Duodenal mucosa (tissue), 2 donors: ENCODE measurements at regions not wholly inside any gene's neighbourhood (a gene's known extent, or its start where the extent isn't known, plus 50 kb on each side); places are given as distances from the start of the nearest gene placed in this dataset.
"Not testable (repeated sequence)": the region's sequence is repeated elsewhere in the genome, so short reads cannot be mapped to it uniquely, and the experiment has no call there.

Experiments used
- H3K27ac ChIP-seq: one replicate; pipeline ENCODE4 v1.7.0; 2013; ENCODE audit warnings: low read depth, low read length
- H3K27me3 ChIP-seq, 2 donors: one replicate each; pipeline ENCODE4 v1.7.0; 2013; ENCODE audit warnings: low read length in 2 of 2, control low read depth in 1 of 2; ENCODE audit not compliant: insufficient read depth in 2 of 2, control insufficient read depth in 1 of 2
- H3K36me3 ChIP-seq, 2 donors: one replicate each; pipeline ENCODE4 v1.7.0; 2013; ENCODE audit warnings: low read length in 2 of 2, control low read depth in 1 of 2; ENCODE audit not compliant: insufficient read depth in 2 of 2, control insufficient read depth in 1 of 2
- H3K4me1 ChIP-seq, 2 donors: one replicate each; pipeline ENCODE4 v1.7.0; 2013; ENCODE audit warnings: low read length in 2 of 2, control low read depth in 1 of 2; ENCODE audit not compliant: insufficient read depth in 2 of 2, control insufficient read depth in 1 of 2
- H3K4me3 ChIP-seq, 2 donors: one replicate each; pipeline ENCODE4 v1.7.0; 2013; ENCODE audit warnings: low read length in 2 of 2, low read depth in 1 of 2
- H3K9ac ChIP-seq, 2 donors: one replicate each; pipeline ENCODE4 v1.7.0; 2013; ENCODE audit warnings: low read length in 2 of 2, low read depth in 1 of 2
- H3K9me3 ChIP-seq, 2 donors: one replicate each; pipeline ENCODE4 v1.7.0; 2013; ENCODE audit warnings: low read length in 2 of 2, control low read depth in 1 of 2; ENCODE audit not compliant: control insufficient read depth in 1 of 2

DNA sequence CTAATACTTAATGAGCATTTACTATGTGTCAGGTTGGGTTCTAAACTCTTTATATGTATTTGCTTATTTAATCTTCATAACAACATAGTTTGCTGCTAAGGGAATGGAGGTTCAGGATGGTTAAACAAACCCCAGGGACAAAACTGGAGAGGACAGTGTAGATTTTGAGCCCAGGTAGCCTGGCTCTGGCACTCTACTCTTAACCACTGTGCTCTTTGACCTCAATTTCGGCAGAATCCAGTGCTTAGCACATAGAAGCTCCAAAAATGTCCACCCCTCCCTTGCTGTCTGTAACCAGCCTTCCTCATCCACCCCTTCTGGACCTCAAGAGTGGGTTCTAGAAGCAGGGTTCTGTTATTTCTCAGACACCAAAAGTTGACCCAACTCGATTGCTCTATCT, 88.0 kb upstream of the SYT13 start:
- Histone ChIP-seq H3K27ac (no peak overlapping the region), H3K36me3 (no peaks in the 10 kb centered on the region), H3K4me1 (peaks cover 0 to 4% of the 10 kb centered on the region in 2 donors), H3K4me3 (no peak overlapping the region), H3K27me3 (peaks cover 5 to 25% of the 10 kb centered on the region in 2 donors), H3K9ac (no peak overlapping the region), H3K9me3 (no peaks in the 10 kb centered on the region)

DNA sequence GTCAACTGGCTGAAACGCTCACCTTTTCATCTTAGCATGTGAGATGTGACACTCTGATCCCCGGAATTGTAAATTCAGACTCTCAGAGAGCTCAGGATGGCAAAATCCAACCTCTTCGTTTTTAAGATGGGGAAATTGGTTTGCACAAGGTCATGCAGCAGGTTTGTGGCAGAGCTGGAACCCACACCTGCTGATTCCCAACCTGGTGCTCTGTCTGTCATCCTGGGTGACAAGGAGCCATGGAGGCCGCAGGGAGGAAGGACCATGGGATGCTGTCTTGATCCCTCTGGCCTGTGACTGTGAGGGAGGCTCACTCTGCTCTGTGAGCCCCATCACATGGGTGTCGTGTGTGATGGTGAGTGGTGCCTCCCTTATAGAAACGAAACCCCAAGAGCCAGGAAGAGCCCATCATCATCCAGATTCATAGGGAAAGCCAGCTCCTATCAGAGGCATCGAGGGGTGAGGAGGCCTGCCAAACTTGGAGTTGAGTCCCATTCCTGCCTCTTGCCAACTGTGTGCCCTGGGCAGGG, 87.4 kb upstream of the SYT13 start:
- Histone ChIP-seq H3K4me1 (peaks cover 0 to 4% of the 10 kb centered on the region in 2 donors), H3K27me3 (peaks cover 8 to 25% of the 10 kb centered on the region in 2 donors), H3K9ac (no peak overlapping the region), H3K27ac (no peak overlapping the region), H3K4me3 (no peak overlapping the region), H3K36me3 (no peaks in the 10 kb centered on the region), H3K9me3 (no peaks in the 10 kb centered on the region)

DNA sequence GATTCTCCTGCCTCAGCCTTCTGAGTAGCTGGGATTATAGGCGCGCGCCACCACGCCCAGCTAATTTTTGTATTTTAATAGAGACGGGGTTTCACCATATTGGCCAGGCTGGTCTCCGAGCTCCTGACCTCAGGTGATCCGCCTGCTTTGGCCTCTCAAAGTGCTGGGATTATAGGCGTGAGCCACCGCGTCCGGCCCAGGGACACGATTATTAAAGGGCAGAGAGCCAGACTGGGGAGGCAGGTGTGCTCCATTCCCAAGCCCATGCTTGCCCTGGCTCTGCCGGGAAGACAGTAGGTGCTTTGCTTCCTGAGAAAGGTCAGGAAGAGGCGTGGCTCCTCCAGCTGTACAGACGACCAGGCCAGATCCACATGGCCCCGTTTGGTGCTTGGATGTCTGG, 86.3 kb upstream of the SYT13 start:
- not testable (repeated sequence) for H3K4me3 ChIP-seq, H3K9ac ChIP-seq, H3K4me1 ChIP-seq, H3K9me3 ChIP-seq, H3K36me3 ChIP-seq, H3K27ac ChIP-seq
- peaks cover 8 to 25% of the 10 kb centered on the region in 2 donors for H3K27me3 ChIP-seq

DNA sequence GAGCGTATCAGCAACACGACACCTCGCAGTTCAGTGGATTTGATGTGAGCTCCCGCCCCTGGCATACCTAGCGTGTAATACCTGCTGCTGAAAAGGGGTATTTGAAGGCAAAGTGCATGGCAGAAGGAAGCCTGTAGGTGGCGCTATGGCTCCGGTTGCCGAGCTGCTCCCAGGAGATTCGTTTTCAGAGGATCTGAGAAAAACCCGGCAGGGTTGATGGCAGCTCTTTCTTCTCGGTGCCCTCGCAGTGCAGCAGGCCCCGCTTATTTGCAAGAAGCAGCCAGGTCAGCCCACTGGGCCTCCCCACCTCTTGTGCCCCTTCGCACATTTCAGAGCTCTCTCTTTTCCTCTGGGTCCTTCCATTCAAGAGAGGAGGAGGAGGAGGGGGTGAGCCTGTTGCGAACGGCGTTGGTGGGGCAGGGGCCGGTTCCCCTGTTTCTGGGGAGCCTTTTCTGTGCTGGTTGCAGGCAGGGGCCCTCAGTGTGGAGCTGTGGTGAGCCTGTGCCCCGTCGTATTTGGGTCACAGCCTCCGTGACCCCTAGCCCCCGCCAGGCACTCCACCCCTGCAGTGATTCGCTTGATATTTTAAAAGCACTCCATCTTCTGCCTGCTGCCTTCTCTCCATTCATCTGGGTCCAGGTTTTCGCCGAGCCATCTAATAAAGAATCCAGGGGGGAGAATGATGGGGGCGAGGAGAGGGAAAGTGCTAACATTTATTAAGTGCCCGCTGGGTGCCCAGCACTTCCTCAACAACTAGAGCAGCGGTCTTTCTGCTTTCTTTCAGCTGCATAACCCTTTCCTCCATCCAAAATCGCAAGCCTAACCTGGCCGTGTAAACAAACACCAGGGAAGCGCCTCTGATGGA, 85.3 kb upstream of the SYT13 start:
- peaks cover 8 to 25% of the 10 kb centered on the region in 2 donors for H3K27me3 ChIP-seq
- H3K4me1 ChIP-seq, result peaks cover 0 to 4% of the 10 kb centered on the region in 2 donors
- H3K9ac ChIP-seq, result no peak overlapping the region
- H3K9me3 ChIP-seq, result no peaks in the 10 kb centered on the region
- H3K4me3 ChIP-seq, result no peak overlapping the region
- no peaks in the 10 kb centered on the region for H3K36me3 ChIP-seq
- H3K27ac ChIP-seq, result no peak overlapping the region

DNA sequence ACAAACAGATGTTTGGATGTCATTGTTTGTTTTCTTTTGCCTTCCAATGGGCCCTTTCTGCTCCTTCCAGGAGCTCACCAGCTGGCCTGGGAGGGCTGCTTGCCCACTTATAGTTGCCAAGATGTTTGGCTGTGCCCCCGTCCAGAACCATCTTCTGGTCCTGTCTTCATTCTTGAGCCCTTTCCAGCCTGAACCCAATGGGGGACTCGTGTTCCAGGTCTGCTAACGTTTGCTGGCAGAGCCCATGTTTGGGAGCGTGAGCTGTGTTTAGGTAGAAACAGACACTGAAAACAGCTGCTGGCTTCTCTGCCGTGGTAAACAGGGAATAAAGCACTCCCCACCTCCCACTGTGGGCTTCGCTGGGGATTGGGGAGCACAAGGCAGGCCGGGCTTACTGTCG, 83.2 kb upstream of the SYT13 start:
- no peaks in the 10 kb centered on the region for H3K9me3 ChIP-seq
- H3K9ac ChIP-seq, result no peak overlapping the region
- no peak overlapping the region for H3K27ac ChIP-seq
- no peaks in the 10 kb centered on the region for H3K36me3 ChIP-seq
- peaks cover 8 to 24% of the 10 kb centered on the region in 2 donors for H3K27me3 ChIP-seq
- H3K4me1 ChIP-seq, result peaks cover 0 to 4% of the 10 kb centered on the region in 2 donors
- H3K4me3 ChIP-seq, result no peak overlapping the region

DNA sequence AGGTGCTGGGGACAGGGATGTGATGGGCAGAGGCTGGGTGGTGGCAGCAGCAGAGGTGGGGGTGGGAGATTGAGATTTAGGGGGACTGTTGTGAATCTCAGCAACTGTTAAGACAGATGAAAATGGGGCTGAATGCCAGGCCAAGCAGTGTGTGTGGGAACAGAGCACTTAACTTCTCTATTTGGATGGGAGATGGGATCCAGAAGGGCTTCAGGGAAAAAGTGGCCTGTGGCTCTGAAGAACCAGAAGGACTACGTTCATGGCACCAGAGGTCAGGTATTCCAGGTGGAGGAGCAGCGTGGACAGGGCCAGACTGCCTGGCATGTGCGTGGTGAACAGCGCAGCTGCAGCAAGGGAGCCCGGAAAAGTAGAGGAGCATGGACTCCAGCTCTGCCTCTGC, 82.6 kb upstream of the SYT13 start:
- Histone ChIP-seq H3K9ac (no peak overlapping the region), H3K27me3 (peaks cover 8 to 21% of the 10 kb centered on the region in 2 donors), H3K9me3 (no peaks in the 10 kb centered on the region), H3K27ac (no peak overlapping the region), H3K4me3 (no peak overlapping the region), H3K36me3 (no peaks in the 10 kb centered on the region), H3K4me1 (peaks cover 0 to 4% of the 10 kb centered on the region in 2 donors)

DNA sequence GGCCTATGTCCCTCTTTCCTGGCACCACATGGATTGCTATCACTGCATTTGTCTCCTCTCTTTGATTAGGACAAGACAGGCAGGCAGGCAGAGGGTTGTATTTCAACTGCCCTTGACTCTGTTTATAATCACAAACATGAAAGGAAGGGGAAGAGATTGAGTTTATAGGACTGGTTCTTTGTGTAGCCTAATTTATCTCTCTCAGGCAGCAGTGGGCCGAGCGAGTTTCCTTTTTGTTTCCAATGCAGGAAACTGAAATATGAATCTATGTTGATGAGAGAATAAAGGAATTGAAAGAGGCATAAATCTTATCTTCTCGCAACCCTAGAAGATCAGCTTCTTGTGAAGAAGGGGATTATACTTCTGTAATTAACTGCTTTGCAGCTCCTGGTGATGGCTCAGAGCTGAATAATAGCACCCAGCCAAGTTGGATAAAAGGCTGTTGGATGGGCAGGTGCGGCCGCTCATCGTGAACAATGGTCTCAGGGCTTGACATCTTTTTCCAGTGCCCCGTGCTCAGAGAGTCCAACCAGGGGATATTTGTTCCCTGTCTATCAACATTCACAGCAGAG, 80.6 kb upstream of the SYT13 start:
- Histone ChIP-seq H3K36me3 (no peaks in the 10 kb centered on the region), H3K27ac (no peak overlapping the region), H3K9ac (no peak overlapping the region), H3K4me1 (peaks cover 0 to 4% of the 10 kb centered on the region in 2 donors), H3K27me3 (peaks cover 11 to 19% of the 10 kb centered on the region in 2 donors), H3K4me3 (no peak overlapping the region), H3K9me3 (no peaks in the 10 kb centered on the region)

DNA sequence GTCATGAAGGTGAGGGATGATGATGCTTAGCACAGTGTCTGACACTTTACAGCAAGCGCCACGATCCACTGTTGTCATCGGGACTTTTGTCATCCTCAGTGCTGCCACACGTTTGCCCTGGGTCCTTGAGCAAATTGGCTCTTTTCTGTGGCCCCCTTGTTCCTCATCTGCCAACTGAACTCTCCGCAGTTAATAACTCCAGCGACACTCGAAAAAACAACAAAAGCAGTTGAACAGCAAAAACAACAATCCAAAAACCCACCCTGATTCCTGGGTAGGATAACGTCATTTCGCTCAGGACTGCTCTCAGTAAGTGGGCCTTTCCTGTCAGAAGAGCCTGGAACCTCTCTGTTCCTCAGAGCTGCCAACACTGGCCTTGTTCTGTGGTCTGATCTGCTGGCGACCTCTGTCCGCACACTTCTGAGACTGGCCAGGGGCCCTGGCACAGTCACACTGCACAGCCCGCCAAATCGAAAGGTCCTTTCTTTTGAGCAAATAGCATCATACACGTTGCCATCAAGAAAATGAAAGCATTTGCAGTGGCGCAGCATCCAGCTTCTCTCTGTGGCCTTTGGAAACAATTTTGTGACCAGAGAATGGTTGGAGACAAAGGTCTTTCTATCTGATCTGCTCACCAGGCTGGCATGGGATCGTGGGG, 79.9 kb upstream of the SYT13 start:
- H3K9me3 ChIP-seq, result no peaks in the 10 kb centered on the region
- no peak overlapping the region for H3K27ac ChIP-seq
- H3K4me1 ChIP-seq, result peaks cover 0 to 4% of the 10 kb centered on the region in 2 donors
- no peaks in the 10 kb centered on the region for H3K36me3 ChIP-seq
- peaks cover 16 to 21% of the 10 kb centered on the region in 2 donors for H3K27me3 ChIP-seq
- H3K4me3 ChIP-seq, result no peak overlapping the region
- no peak overlapping the region for H3K9ac ChIP-seq

DNA sequence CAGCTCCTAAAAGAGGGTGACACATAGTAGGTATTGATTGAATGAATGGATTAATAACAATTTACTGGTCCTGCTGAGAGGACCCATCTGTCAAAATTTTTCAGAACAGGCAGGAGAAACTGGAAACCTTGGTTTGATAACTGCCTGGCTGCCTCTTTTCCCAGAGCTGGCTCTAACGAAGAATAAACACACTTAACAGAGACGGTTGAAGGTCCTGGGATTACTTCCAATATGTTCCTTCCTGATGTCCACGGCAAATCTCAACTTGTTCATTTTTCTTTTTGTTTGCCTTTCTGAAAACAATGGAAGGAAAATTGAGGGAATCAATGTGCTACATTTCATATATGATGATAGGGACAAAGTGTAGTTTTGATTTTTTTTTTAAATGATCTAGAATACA, 76.5 kb upstream of the SYT13 start:
- Histone ChIP-seq H3K9ac (no peak overlapping the region), H3K4me3 (no peak overlapping the region), H3K36me3 (no peaks in the 10 kb centered on the region), H3K27me3 (peaks cover 8 to 17% of the 10 kb centered on the region in 2 donors), H3K9me3 (no peaks in the 10 kb centered on the region), H3K27ac (no peak overlapping the region), H3K4me1 (no peaks in the 10 kb centered on the region)

DNA sequence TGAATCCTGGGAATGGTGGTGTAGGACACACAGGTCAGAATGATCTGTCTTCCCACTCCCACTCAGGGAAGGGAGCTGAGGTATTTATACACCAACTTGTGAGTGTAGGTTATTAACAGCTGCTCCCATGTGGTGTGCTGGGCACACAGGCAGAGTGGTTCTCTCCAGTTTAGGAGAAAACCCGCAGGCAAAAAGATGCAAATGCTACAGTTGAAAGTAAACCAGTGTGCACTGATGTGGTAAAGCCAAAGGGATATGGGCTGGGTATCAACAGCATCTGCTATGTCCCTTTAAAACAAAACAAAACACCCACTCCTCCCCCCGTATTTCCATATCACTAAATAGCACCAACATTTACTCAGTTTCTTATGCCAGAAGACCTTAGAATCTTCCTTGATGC, 75.4 kb upstream of the SYT13 start:
- Histone ChIP-seq H3K27me3 (peaks cover 8 to 17% of the 10 kb centered on the region in 2 donors), H3K36me3 (no peaks in the 10 kb centered on the region), H3K27ac (no peak overlapping the region), H3K9me3 (no peaks in the 10 kb centered on the region), H3K4me1 (no peaks in the 10 kb centered on the region), H3K9ac (no peak overlapping the region), H3K4me3 (no peak overlapping the region)
